Pancreas (tissue), 10 donors: ENCODE measurements at regions not wholly inside any gene's neighbourhood (a gene's known extent, or its start where the extent isn't known, plus 50 kb on each side); places are given as distances from the start of the nearest gene placed in this dataset.

ENCODE experiments used
- ATAC-seq, 4 donors: fragments of 200-7000 bp; cut with Tn5 transposase; one replicate each; pipeline versions ENCODE4 v1.8.0 to v1.9.1; 2020; ENCODE audit warnings: mild to moderate bottlenecking in 4 of 4, moderate library complexity in 4 of 4
- DNase-seq, 6 donors: peaks; one replicate each; pipeline ENCODE4 v3.0.0-alpha.2; 2020
- FAIRE-seq: peaks from 2 replicates; lab custom pipeline; 2012; peaks lifted over from hg19 to GRCh38; lab: Jason Lieb, UNC
- H3K27ac ChIP-seq, 4 donors: fragments of 200-600 bp; sonication (generic); 1 replicate in 3 of 4; 2 replicates in 1 of 4; pipeline versions ENCODE4 v1.5.0 to v1.8.0; 2020
- H3K27me3 ChIP-seq, 4 donors: fragments of 200-600 bp; one replicate each; pipeline ENCODE4 v1.8.0; 2021
- H3K36me3 ChIP-seq, 3 donors: fragments of 200-600 bp; sonication (generic) in 1 of 3; one replicate each; pipeline versions ENCODE4 v1.5.0 to v1.8.0; 2020 to 2021
- H3K4me1 ChIP-seq, 3 donors: fragments of 200-600 bp; one replicate each; pipeline ENCODE4 v1.8.0; 2021
- H3K4me3 ChIP-seq, 4 donors: fragments of 200-600 bp; sonication (generic) in 2 of 4; one replicate each; pipeline versions ENCODE4 v1.5.0 to v1.8.0; 2020 to 2021
- H3K9me3 ChIP-seq, 4 donors: fragments of 200-600 bp; one replicate each; pipeline ENCODE4 v1.8.0; 2021
- WGBS, 2 donors: extraction: QIAGEN DNeasy Blood & Tissue Kit; methylation state at CpG; one replicate each; pipeline ENCODE4 v1.1.7; 2013; 5-methylcytosine and 5-hydroxymethylcytosine counted together
- intact Hi-C, 3 donors: fragments of 100-400 bp; cut with DNase I; formaldehyde crosslinking; loops; one replicate each; pipeline versions ENCODE4 v1.11.1 to v1.14.2; 2022
- TF ChIP-seq, protein P1 (sequence below), 4 donors: fragments of 200-600 bp; sonication (generic) in 3 of 4; IDR thresholded peaks; one replicate each; pipeline versions ENCODE4 v1.5.0 to v1.8.0; 2021; ENCODE audit warnings: antibody characterized with exemption in 4 of 4
- donor health status: healthy with polysubstance abuse.
- donor health status: DM: no; HTN: no; CAD: no; lungs with moderate emphysema.
- donor health status: DM: no; HTN: no; CAD: no.
- donor health status: control.
- donor health status: control.
- donor health status: Bipolar disorder and iron deficiency.
- donor health status: DM: yes; HTN: yes; CAD: no.
- donor health status: DM: no; HTN: no; CAD: no.
- donor health status: DM: no; HTN: no; CAD: no.
- donor health status: DM: yes; HTN: yes; CAD: no.

DNA sequence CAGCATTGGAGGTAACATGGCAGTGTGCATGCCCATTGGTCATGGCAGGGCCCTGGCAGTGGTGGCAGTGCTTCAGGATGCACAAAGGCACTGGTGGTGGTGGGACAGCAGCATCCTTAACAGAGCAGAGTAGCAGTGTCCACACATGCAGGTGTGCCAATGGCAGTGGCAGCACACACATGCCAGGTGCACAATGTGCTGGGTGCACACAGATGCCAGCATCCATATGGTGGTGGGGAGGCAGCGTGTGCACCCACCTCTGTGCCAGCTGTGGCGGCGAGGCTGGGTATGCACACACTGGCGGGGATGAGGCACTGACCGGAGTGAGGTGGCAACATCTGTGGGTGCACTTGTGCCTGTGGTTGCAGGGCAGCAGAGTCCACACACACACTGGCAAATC, 150.6 kb downstream of the SI start:
- TF ChIP-seq, protein P1, sequence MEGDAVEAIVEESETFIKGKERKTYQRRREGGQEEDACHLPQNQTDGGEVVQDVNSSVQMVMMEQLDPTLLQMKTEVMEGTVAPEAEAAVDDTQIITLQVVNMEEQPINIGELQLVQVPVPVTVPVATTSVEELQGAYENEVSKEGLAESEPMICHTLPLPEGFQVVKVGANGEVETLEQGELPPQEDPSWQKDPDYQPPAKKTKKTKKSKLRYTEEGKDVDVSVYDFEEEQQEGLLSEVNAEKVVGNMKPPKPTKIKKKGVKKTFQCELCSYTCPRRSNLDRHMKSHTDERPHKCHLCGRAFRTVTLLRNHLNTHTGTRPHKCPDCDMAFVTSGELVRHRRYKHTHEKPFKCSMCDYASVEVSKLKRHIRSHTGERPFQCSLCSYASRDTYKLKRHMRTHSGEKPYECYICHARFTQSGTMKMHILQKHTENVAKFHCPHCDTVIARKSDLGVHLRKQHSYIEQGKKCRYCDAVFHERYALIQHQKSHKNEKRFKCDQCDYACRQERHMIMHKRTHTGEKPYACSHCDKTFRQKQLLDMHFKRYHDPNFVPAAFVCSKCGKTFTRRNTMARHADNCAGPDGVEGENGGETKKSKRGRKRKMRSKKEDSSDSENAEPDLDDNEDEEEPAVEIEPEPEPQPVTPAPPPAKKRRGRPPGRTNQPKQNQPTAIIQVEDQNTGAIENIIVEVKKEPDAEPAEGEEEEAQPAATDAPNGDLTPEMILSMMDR (IDR thresholded peaks at IDR 0.05): no peak
- 89 to 97% methylated on average over 5 of the region's 5 CpGs for WGBS, 2 donors
- H3K9me3 ChIP-seq: no peaks in the 10 kb centered on the region
- H3K4me1 ChIP-seq: no peaks in the 10 kb centered on the region
- H3K27ac ChIP-seq: no peak overlapping the region
- FAIRE-seq: no peak
- no peak overlapping the region for H3K4me3 ChIP-seq
- H3K27me3 ChIP-seq: no peaks in the 10 kb centered on the region
- intact Hi-C loops: no loop called here
- DNase-seq: peak in 1 of 6 donors; percentile 49
- ATAC-seq: no peak
- H3K36me3 ChIP-seq: no peaks in the 10 kb centered on the region

DNA sequence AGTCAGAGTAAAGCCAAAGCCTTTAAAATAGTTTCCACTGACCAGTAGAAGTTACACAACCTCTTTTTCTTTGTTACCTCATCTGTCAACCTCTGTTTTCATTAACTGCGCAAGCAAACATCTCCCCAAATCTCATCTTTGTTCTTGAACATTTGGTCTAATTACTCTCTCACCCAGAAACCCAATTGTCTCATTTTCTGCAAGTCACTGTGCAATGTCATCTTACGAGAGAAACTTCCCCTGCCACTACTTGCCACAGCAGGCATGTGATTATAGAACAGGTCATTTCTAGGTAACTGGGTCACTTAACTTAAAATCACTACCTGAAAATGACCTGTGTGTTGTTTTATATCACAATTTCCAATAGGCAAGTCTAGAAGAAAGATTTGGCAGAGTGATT, 159.4 kb downstream of the SI start:
- intact Hi-C loops: no loop called here

DNA sequence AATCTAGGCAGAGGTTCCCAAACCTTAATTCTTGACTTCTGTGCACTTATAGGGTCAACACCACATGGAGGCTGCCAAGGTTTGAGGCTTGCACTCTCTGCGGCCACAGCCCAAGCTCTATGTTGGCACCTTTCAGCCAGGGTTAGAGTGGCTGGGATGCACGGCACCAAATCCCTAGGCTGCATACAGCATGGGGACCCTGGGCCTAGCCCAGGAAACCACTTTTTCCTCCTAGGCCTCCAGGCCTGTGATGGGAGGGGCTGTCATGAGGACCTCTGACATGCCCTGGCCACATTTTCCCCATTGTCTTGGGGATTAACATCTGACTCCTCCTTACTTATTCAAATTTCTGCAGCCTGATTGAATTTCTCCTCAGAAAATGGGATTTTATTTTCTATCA, 165.4 kb downstream of the SI start:
- Histone ChIP-seq H3K36me3 (no peaks in the 10 kb centered on the region), H3K9me3 (no peaks in the 10 kb centered on the region), H3K4me1 (no peaks in the 10 kb centered on the region), H3K27ac (no peak overlapping the region), H3K27me3 (no peaks in the 10 kb centered on the region), H3K4me3 (no peak overlapping the region)
- DNase-seq: no peak
- no peak for ATAC-seq
- WGBS, 2 donors: 91% methylated on average over 2 of the region's 2 CpGs
- TF ChIP-seq, protein P1 (IDR thresholded peaks at IDR 0.05): no peak
- intact Hi-C loops: no loop called here
- no peak for FAIRE-seq

More for the DNA sequence above, 159.4 kb downstream of the SI start:
- H3K4me1 ChIP-seq: no peaks in the 10 kb centered on the region
- no peaks in the 10 kb centered on the region for H3K27me3 ChIP-seq
- TF ChIP-seq, protein P1 (IDR thresholded peaks at IDR 0.05): no peak
- 60 to 70% methylated on average over 2 of the region's 2 CpGs for WGBS, 2 donors
- H3K27ac ChIP-seq: no peak overlapping the region
- no peaks in the 10 kb centered on the region for H3K9me3 ChIP-seq
- FAIRE-seq: no peak
- DNase-seq: no peak
- H3K36me3 ChIP-seq: no peaks in the 10 kb centered on the region
- no peak overlapping the region for H3K4me3 ChIP-seq
- no peak for ATAC-seq

DNA sequence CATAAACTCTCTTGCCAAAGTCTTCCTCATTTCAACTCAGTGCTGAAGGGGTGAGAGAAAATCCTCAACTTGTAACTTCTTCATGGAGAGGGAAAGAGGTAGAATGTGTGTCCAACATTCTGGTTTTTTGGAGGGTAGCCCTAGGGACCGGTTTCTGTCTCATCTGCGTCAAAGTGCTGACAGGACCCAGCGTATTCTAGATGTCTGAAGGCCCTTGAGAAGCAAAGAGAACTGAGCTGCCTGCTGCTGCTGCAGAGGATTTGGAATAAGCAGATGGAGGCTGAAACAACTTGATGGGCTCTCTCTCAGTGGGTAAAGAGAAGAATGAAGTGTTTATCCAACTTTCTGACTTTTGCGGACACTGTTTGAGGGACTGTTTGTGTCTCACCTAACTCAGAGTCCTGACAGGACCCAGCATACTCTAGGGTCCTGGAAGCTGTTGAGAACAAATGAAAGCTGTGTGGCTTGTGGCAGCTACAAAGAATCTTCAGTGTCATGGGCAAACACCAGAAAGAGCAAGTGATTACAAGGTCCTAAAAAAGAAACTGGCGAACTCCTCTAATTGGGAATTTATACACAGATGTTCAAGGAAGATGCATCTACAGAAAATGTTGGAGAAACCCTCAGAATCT, 174.4 kb downstream of the SI start:
- H3K4me3 ChIP-seq: no peak overlapping the region
- ATAC-seq (no peak), DNase-seq (no peak), FAIRE-seq (no peak)
- no peak overlapping the region for H3K27ac ChIP-seq
- intact Hi-C loops: no loop called here
- no peaks in the 10 kb centered on the region for H3K9me3 ChIP-seq
- no peaks in the 10 kb centered on the region for H3K36me3 ChIP-seq
- H3K4me1 ChIP-seq: no peaks in the 10 kb centered on the region
- H3K27me3 ChIP-seq: no peaks in the 10 kb centered on the region
- TF ChIP-seq, protein P1 (IDR thresholded peaks at IDR 0.05): no peak
- WGBS, 2 donors: 79 to 85% methylated on average over 5 of the region's 5 CpGs

DNA sequence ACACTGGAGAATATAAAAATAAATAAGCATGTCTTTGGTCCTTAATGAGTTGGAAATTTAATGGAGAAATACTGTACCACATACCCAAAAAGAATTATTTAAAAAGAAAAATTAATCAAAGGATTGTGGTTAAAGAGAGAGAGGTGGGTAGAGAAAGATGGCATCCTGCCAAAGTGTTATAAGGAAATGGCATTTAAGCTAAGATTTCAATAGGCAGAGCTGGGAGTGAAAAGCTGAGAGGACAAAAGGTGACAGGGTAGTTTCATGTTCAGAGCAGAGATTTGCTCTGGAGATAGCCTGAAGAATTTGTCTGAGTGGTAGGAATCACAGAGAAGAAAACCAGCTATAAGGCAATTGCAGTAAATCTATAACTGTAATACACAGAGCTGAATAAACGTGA, 181.0 kb downstream of the SI start:
- TF ChIP-seq, protein P1 (IDR thresholded peaks at IDR 0.05): no peak
- Histone ChIP-seq H3K36me3 (no peaks in the 10 kb centered on the region), H3K4me3 (no peak overlapping the region), H3K27ac (no peak overlapping the region), H3K9me3 (no peaks in the 10 kb centered on the region), H3K4me1 (no peaks in the 10 kb centered on the region), H3K27me3 (no peaks in the 10 kb centered on the region)
- WGBS, 2 donors: 54 to 70% methylated on average over 1 of the region's 1 CpG
- FAIRE-seq: no peak
- no peak for DNase-seq
- ATAC-seq: no peak
- intact Hi-C loops: no loop called here
